ENCODE measurements at regions not wholly inside any gene's neighbourhood (a gene's known extent, or its start where the extent isn't known, plus 50 kb on each side); places are given as distances from the start of the nearest gene placed in this dataset.
"Not testable (repeated sequence)": the region's sequence is repeated elsewhere in the genome, so short reads cannot be mapped to it uniquely, and the experiment has no call there.

DNA sequence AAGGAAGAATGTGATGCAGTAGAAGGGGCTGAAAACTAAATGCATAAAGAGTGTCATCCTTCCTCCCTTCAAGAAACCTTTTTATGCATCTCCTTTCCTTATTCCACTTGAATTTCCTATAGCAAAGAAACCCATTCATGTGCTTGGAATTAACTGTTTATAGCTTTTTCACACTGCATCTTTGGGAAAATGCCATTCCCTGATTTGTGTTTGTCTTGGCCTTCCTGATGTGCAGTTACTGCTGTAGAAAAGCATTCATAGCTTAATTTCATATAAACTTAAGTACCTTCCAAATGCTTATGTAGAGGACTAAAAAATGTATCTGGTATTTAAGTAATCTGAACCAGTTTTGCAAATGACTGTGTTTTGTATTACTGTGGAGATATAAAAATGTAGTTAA lies 61.8 kb downstream of the SDR9C7 start:
- TF ChIP-seq, protein P1, sequence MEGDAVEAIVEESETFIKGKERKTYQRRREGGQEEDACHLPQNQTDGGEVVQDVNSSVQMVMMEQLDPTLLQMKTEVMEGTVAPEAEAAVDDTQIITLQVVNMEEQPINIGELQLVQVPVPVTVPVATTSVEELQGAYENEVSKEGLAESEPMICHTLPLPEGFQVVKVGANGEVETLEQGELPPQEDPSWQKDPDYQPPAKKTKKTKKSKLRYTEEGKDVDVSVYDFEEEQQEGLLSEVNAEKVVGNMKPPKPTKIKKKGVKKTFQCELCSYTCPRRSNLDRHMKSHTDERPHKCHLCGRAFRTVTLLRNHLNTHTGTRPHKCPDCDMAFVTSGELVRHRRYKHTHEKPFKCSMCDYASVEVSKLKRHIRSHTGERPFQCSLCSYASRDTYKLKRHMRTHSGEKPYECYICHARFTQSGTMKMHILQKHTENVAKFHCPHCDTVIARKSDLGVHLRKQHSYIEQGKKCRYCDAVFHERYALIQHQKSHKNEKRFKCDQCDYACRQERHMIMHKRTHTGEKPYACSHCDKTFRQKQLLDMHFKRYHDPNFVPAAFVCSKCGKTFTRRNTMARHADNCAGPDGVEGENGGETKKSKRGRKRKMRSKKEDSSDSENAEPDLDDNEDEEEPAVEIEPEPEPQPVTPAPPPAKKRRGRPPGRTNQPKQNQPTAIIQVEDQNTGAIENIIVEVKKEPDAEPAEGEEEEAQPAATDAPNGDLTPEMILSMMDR (IDR thresholded peaks at IDR 0.05; ENCODE audit: borderline replicate concordance, control extremely low read depth, extremely low read depth, insufficient read depth, missing control alignments) = no peak
- in situ Hi-C loops (cut with MboI; ENCODE audit: low sequenced_read_pairs, unreplicated experiment) = no loop called here
- DNase-seq (ENCODE audit: low spot score) = no peak

DNA sequence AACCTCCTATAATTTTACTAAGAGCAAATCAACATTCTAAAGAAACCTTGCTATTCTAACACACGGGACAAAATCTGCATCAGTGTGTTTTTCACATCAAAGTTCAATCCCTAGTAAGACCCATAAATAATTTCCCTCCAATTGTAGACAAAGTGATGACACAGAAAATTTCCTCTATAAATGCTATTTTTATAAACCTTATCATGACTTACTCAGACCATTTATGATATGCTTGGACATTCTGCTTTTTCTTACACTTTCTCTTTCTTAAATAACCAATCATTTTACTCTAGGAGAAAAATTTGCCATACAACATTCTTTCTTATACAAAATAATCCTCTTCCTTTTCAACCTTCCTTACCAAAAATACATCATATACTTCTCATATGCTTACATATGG lies 67.0 kb downstream of the SDR9C7 start:
- in situ Hi-C loops (cut with MboI; ENCODE audit: low sequenced_read_pairs, unreplicated experiment) = no loop called here
- DNase-seq (ENCODE audit: low spot score) = no peak
- TF ChIP-seq, protein P1 (IDR thresholded peaks at IDR 0.05; ENCODE audit: borderline replicate concordance, control extremely low read depth, extremely low read depth, insufficient read depth, missing control alignments) = no peak

DNA sequence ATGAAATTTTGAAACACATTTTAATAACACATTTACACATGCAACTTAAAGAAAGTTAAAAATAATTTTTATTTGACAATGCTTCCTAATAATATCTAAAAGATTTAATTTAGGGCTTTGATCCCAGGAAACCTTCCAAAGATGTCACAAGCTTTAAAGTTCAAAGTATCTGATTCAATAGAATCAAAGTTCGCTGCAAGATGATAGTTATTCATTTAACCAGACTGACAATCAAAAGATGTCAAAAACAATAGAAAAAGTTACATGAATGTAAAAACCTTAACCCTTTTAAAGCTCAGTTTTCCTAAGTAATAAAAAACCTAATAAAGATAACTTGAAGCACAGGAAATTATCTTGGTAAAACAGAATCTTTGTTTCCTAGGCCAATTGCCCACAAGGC lies 67.7 kb downstream of the SDR9C7 start:
- in situ Hi-C loops (cut with MboI; ENCODE audit: low sequenced_read_pairs, unreplicated experiment) = no loop called here
- DNase-seq (ENCODE audit: low spot score) = no peak
- TF ChIP-seq, protein P1 (IDR thresholded peaks at IDR 0.05; ENCODE audit: borderline replicate concordance, control extremely low read depth, extremely low read depth, insufficient read depth, missing control alignments) = no peak

DNA sequence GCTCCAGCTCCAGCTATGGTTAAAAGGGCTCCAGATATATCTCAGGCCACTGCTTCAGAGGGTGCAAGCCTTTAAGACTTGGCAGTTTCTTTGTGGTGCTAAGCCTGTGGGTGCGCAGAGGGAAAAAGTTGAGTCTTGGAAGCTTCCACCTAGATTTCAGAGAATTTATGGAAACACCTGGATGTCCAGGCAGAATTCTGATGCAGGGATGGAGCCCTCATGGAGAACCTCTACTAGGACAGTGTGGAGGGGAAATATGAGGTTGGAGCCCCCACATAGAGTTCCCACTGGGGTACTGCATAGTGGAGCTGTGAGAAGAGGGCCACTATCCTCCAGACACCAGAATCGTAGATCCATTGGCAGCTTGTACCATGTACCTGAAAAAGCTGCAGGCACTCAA lies 69.9 kb downstream of the SDR9C7 start:
- in situ Hi-C loops (cut with MboI; ENCODE audit: low sequenced_read_pairs, unreplicated experiment) = no loop called here
- TF ChIP-seq, protein P1 (IDR thresholded peaks at IDR 0.05; ENCODE audit: borderline replicate concordance, control extremely low read depth, extremely low read depth, insufficient read depth, missing control alignments) = no peak
- no peak for DNase-seq (ENCODE audit: low spot score)

DNA sequence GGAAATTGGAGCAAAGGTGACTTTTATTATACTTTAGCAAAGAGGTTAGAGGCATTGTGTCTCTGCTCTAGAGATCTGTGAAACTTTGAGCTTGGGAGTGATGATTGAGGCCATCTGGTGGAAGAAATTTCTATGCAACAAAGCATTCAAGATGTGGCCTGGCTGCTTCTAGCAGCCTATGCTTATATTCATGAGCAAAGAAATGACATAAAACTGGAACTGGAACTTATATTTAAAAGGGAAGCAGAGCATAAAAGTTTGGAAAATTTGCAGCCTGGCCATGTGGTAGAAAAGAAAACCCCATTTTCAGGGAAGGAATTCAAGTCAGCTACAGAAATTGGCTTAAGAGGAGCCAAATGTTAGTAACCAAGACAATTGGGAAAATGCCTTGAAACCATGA lies 70.4 kb downstream of the SDR9C7 start:
- no peak for DNase-seq (ENCODE audit: low spot score)
- TF ChIP-seq, protein P1 (IDR thresholded peaks at IDR 0.05; ENCODE audit: borderline replicate concordance, control extremely low read depth, extremely low read depth, insufficient read depth, missing control alignments) = no peak
- in situ Hi-C loops (cut with MboI; ENCODE audit: low sequenced_read_pairs, unreplicated experiment) = no loop called here

DNA sequence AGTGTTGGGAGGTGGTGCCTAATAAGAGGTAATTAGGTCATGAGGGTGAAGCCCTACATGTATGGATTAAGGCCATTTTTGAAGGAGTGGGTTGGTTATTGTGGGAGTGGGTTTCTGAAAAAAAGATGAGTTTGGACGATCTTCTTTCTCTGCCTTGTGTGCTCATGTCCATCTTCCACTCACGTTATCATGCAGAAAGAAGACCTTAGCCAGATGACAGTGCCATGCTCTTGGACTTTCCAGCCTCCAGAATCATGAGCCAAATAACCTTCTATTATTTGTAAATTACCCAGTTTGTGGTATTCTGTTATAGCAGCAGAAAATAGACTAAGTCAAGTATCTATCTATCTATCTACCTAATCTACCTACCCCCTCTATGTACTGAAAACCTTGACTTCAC lies 71.9 kb downstream of the SDR9C7 start:
- in situ Hi-C loops (cut with MboI; ENCODE audit: low sequenced_read_pairs, unreplicated experiment) = no loop called here
- no peak for DNase-seq (ENCODE audit: low spot score)
- TF ChIP-seq, protein P1 (IDR thresholded peaks at IDR 0.05; ENCODE audit: borderline replicate concordance, control extremely low read depth, extremely low read depth, insufficient read depth, missing control alignments) = no peak

DNA sequence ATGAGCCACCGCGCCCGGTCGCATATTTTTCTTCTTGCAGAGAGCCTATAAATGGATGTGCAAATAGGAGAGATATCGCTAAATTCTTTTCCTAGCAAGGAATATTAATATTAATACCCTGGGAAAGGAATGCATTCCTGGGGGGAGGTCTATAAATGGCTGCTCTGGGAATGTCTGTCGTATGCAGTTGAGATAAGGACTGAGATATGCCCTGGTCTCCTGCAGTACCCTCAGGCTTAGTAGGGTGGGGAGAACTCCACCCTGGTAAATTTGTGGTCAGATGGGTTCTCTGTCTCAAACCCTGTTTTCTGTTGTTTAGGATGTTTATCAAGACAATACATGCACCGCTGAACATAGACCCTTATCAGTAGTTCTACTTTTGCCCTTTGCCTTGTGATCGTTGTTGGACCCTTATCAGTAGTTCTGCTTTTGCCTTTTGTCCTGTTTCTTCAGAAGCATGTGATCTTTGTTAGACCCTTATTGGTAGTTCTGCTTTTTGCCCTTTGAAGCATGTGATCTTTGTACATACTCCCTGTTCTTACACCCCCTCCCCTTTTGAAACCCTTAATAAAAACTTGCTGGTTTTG lies 80.7 kb downstream of the SDR9C7 start:
- DNase-seq (ENCODE audit: low spot score); in situ Hi-C loops (cut with MboI; ENCODE audit: low sequenced_read_pairs, unreplicated experiment): not testable (repeated sequence)

Data from GM13976 (cell line).